B cell (primary cell): ENCODE measurements at regions not wholly inside any gene's neighbourhood (a gene's known extent, or its start where the extent isn't known, plus 50 kb on each side); places are given as distances from the start of the nearest gene placed in this dataset. TPM values are rescaled to one million over a fixed set of nuclear protein-coding genes. Genes with fewer than 3 reads are reported as not detected.
A peak's percentile ranks its signal among the peaks of the same experiment; 100 is the strongest.
"Not testable (repeated sequence)": the region's sequence is repeated elsewhere in the genome, so short reads cannot be mapped to it uniquely, and the experiment has no call there.

Experiments
- ATAC-seq: fragments of 200-7000 bp; cut with Tn5 transposase; one replicate; pipeline ENCODE4 v1.10.0; 2021; ENCODE audit warnings: low read depth, mild to moderate bottlenecking, moderate number of reproducible peaks, moderate library complexity
- CTCF ChIA-PET: fragments of 350-600 bp; sonication (Branson Sonifier 250); formaldehyde crosslinking; loops from one replicate; lab custom pipeline; 2021; ENCODE audit warnings: antibody characterized with exemption, inconsistent platforms; lab: Charles Lee
- POLR2A ChIA-PET: fragments of 350-600 bp; sonication (Branson Sonifier 250); formaldehyde crosslinking; loops from one replicate; lab custom pipeline; 2021; ENCODE audit warnings: antibody characterized with exemption; lab: Charles Lee
- DNase-seq: peaks from one replicate; pipeline ENCODE4 v3.0.0; 2013
- H2AFZ ChIP-seq: 2 replicates; pipeline ENCODE4 v1.6.1; 2012; ENCODE audit warnings: mild to moderate bottlenecking, low read depth, low read length; ENCODE audit not compliant: insufficient read depth, poor library complexity, severe bottlenecking
- H3K27ac ChIP-seq, 2 donors: 1 replicate in 1 of 2; 2 replicates in 1 of 2; pipeline ENCODE4 v1.5.1; 2012 to 2013; ENCODE audit warnings: low read length in 2 of 2, mild to moderate bottlenecking in 2 of 2, moderate library complexity in 1 of 2
- H3K27me3 ChIP-seq, 4 experiments: fragments of 200-600 bp in 1 of 4; sonication (generic) in 1 of 4; replicated peaks in 1 of 4; 1 replicate in 2 of 4; 2 replicates in 2 of 4; pipeline versions ENCODE4 v1.6.1 to v1.7.0; 2013 to 2016; ENCODE audit warnings: low read length in 3 of 4, mild to moderate bottlenecking in 2 of 4, mixed read lengths in 1 of 4, moderate library complexity in 1 of 4; ENCODE audit not compliant: insufficient read depth in 4 of 4, control insufficient read depth in 3 of 4; ENCODE audit errors: control extremely low read depth in 1 of 4
- H3K36me3 ChIP-seq, 2 experiments: replicated peaks in 1 of 2; 1 replicate in 1 of 2; 2 replicates in 1 of 2; pipeline versions ENCODE4 v1.6.1 to v1.7.1; 2013; ENCODE audit warnings: low read length in 1 of 2; ENCODE audit not compliant: insufficient read depth in 2 of 2, control insufficient read depth in 1 of 2; ENCODE audit errors: control extremely low read depth in 1 of 2, extremely low read depth in 1 of 2
- H3K4me1 ChIP-seq, 2 donors: fragments of 200-600 bp in 1 of 2; sonication (generic) in 1 of 2; 1 replicate in 1 of 2; 2 replicates in 1 of 2; pipeline versions ENCODE4 v1.5.1 to v1.6.1; 2013 to 2017; ENCODE audit warnings: low read length in 2 of 2; ENCODE audit not compliant: control insufficient read depth in 2 of 2, insufficient read depth in 2 of 2
- H3K4me2 ChIP-seq: replicated peaks from 2 replicates; pipeline ENCODE3; 2012; ENCODE audit warnings: mild to moderate bottlenecking, low read depth, low read length; ENCODE audit not compliant: poor library complexity, severe bottlenecking
- H3K4me3 ChIP-seq, 5 experiments: fragments of 200-600 bp in 1 of 5; sonication (generic) in 1 of 5; 1 replicate in 3 of 5; 2 replicates in 2 of 5; pipeline versions ENCODE4 v1.5.1 to v1.7.0; 2011 to 2016; ENCODE audit warnings: low read length in 4 of 5, mild to moderate bottlenecking in 4 of 5, low read depth in 2 of 5, control low read depth in 1 of 5, moderate library complexity in 1 of 5; ENCODE audit not compliant: insufficient read depth in 1 of 5; ENCODE audit errors: control extremely low read depth in 1 of 5, extremely low read depth in 1 of 5
- H3K79me2 ChIP-seq: fragments of 200-600 bp; sonication (generic); one replicate; pipeline ENCODE4 v1.6.0; 2016; ENCODE audit warnings: low read length; ENCODE audit not compliant: control insufficient read depth, insufficient read depth
- H3K9ac ChIP-seq: fragments of 200-600 bp; sonication (generic); 2 replicates; pipeline ENCODE4 v1.6.1; 2017; ENCODE audit warnings: mild to moderate bottlenecking, low read length, moderate library complexity
- H3K9me3 ChIP-seq, 3 donors: one replicate each; pipeline versions ENCODE4 v1.6.1 to v1.7.1; 2013; ENCODE audit warnings: low read length in 2 of 3; ENCODE audit not compliant: control insufficient read depth in 2 of 3, insufficient read depth in 1 of 3; ENCODE audit errors: control extremely low read depth in 1 of 3
- H4K20me1 ChIP-seq: 2 replicates; pipeline ENCODE4 v1.6.0; 2012; ENCODE audit warnings: mild to moderate bottlenecking, low read length; ENCODE audit not compliant: insufficient read depth, control insufficient read depth, poor library complexity, severe bottlenecking
- H3K27ac Mint-ChIP-seq: one replicate; pipeline ENCODE4 v1.8.0; 2021; ENCODE audit warnings: mixed read lengths
- H3K27me3 Mint-ChIP-seq: one replicate; pipeline ENCODE4 v1.8.0; 2021; ENCODE audit warnings: mixed read lengths
- H3K4me1 Mint-ChIP-seq: one replicate; pipeline ENCODE4 v1.8.0; 2021; ENCODE audit warnings: mixed read lengths
- H3K4me3 Mint-ChIP-seq: one replicate; pipeline ENCODE4 v1.8.0; 2021; ENCODE audit warnings: mixed read lengths
- H3K9me3 Mint-ChIP-seq: one replicate; pipeline ENCODE4 v1.8.0; 2022; ENCODE audit warnings: mixed read lengths; ENCODE audit not compliant: insufficient read depth
- CTCF ChIP-seq: fragments of 200-600 bp; IDR thresholded peaks from one replicate; pipeline ENCODE4 v1.8.0; 2022; ENCODE audit warnings: antibody characterized with exemption, mild to moderate bottlenecking
- EZH2 ChIP-seq: IDR thresholded peaks from 2 replicates; pipeline ENCODE4 v1.6.1; 2012; ENCODE audit warnings: borderline replicate concordance, low read depth, mild to moderate bottlenecking, moderate library complexity, low read length; ENCODE audit not compliant: insufficient read depth, poor library complexity, severe bottlenecking
- WGBS: methylation state at CpG from one replicate; pipeline ENCODE4 v1.1.5; 2013; ENCODE audit warnings: missing lambda C conversion rate; ENCODE audit not compliant: insufficient coverage; 5-methylcytosine and 5-hydroxymethylcytosine counted together
- intact Hi-C: fragments of 100-400 bp; cut with micrococcal nuclease; formaldehyde crosslinking; loops from one replicate; pipeline ENCODE4 v1.10.0; 2022
- small RNA-seq: library from RNA; depleted of rRNA; stranded (forward); fragments of <200 nt; gene quantifications from one replicate; pipeline ENCODE3, GENCODE V24; 2012; ENCODE audit warnings: low replicate concordance, low read depth; ENCODE audit not compliant: insufficient read length

GRCh38 chr20:53645582-53645897, 51.9 kb upstream of the ZNF217 start:
- no peak overlapping the region for H3K4me3 ChIP-seq
- WGBS = no CpG with 5 or more reads among the region's 2 CpGs

GRCh38 chr20:53644108-53644507, 50.5 kb upstream of the ZNF217 start:
- H3K9ac ChIP-seq, ATAC-seq, H4K20me1 ChIP-seq, H3K9me3 Mint-ChIP-seq, H3K27me3 Mint-ChIP-seq, POLR2A ChIA-PET, H3K36me3 ChIP-seq, DNase-seq, H2AFZ ChIP-seq, H3K79me2 ChIP-seq, H3K9me3 ChIP-seq, H3K4me2 ChIP-seq, H3K4me3 Mint-ChIP-seq, H3K27me3 ChIP-seq, H3K4me3 ChIP-seq: not testable (repeated sequence)
- intact Hi-C loops = loop anchor here (5.0 kb wide), 3 partner anchors 33 to 223 kb away; no protein-coding TSS in a partner anchor
- no CpG with 5 or more reads among the region's 8 CpGs for WGBS
- peak overlapping the region; percentile 67 for H3K27ac Mint-ChIP-seq
- H3K4me1 Mint-ChIP-seq = peaks cover 29% of the 10 kb centered on the region
- Histone ChIP-seq H3K27ac (peak overlapping the region; percentile 64 to 85), H3K4me1 (peaks cover 23 to 26% of the 10 kb centered on the region in 2 donors)
- CTCF ChIA-PET = interaction anchor here (1.4 to 2.1 kb wide), 2 partner anchors 8 to 22 kb away, joined by 7 to 10 read pairs; no protein-coding TSS in a partner anchor

More at GRCh38 chr20:53645582-53645897, 51.9 kb upstream of the ZNF217 start:
- no peak for DNase-seq
- Histone ChIP-seq H3K9me3 (no peaks in the 10 kb centered on the region), H3K9ac (no peak overlapping the region), H3K4me2 (no peak overlapping the region), H3K36me3 (no peaks in the 10 kb centered on the region), H3K79me2 (no peaks in the 10 kb centered on the region), H3K27ac (no peak overlapping the region), H3K27me3 (no peaks in the 10 kb centered on the region), H4K20me1 (no peaks in the 10 kb centered on the region), H2AFZ (no peak overlapping the region), H3K4me1 (peaks cover 23 to 26% of the 10 kb centered on the region in 2 donors)
- peaks cover 25% of the 10 kb centered on the region for H3K4me1 Mint-ChIP-seq
- ATAC-seq = no peak
- CTCF ChIA-PET = interaction anchor here (0.7 kb wide), 1 partner anchor 23 kb away, joined by 3 read pairs; no protein-coding TSS in a partner anchor
- no peak overlapping the region for H3K4me3 Mint-ChIP-seq
- POLR2A ChIA-PET = interaction anchor here (0.6 kb wide), 1 partner anchor 9 kb away, joined by 7 read pairs; no protein-coding TSS in a partner anchor
- intact Hi-C loops = no loop called here
- H3K27ac Mint-ChIP-seq = peak overlapping the region; percentile 32
- TF ChIP-seq CTCF (no peak), EZH2 (no peak)
- no peaks in the 10 kb centered on the region for H3K27me3 Mint-ChIP-seq
- no peaks in the 10 kb centered on the region for H3K9me3 Mint-ChIP-seq

Small RNAs in the stretch of these regions (small RNA-seq; reads per million reads assigned to genes)
- not detected for gene RNU7-14P
